ENCODE measurements at regions not wholly inside any gene's neighbourhood (a gene's known extent, or its start where the extent isn't known, plus 50 kb on each side); places are given as distances from the start of the nearest gene placed in this dataset.
"Not testable (repeated sequence)": the region's sequence is repeated elsewhere in the genome, so short reads cannot be mapped to it uniquely, and the experiment has no call there.

DNA sequence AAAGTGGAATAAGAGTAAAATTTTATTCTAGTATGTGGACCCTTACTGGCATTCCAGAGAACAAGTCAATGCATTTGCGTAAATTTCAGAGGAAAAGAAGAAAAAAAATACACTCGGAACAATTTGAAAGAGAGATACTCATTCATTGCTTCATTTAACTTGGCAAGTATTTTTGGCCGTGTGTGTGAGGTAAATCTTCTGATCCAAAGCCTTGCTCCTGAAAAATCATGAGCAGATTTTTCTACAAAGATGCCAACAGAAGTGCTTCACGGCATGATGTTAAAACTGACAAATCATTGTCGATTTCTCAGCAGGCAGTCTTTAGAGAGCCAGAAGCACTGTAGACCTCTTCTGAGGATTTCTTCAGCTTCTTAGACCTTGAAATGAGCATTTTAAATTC is 194.0 kb downstream of the COX18 start:
- no peak for TF ChIP-seq EZH2phosphoT487 (conservative IDR thresholded peaks at IDR 0.05; ENCODE audit: low read length)
- TF ChIP-seq, protein P1, sequence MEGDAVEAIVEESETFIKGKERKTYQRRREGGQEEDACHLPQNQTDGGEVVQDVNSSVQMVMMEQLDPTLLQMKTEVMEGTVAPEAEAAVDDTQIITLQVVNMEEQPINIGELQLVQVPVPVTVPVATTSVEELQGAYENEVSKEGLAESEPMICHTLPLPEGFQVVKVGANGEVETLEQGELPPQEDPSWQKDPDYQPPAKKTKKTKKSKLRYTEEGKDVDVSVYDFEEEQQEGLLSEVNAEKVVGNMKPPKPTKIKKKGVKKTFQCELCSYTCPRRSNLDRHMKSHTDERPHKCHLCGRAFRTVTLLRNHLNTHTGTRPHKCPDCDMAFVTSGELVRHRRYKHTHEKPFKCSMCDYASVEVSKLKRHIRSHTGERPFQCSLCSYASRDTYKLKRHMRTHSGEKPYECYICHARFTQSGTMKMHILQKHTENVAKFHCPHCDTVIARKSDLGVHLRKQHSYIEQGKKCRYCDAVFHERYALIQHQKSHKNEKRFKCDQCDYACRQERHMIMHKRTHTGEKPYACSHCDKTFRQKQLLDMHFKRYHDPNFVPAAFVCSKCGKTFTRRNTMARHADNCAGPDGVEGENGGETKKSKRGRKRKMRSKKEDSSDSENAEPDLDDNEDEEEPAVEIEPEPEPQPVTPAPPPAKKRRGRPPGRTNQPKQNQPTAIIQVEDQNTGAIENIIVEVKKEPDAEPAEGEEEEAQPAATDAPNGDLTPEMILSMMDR (IDR thresholded peaks at IDR 0.05; ENCODE audit: insufficient read depth, low read length, poor library complexity, severe bottlenecking): no peak
- no peaks in the 10 kb centered on the region for H3F3A ChIP-seq (ENCODE audit: insufficient read depth)
- H3K9ac ChIP-seq (ENCODE audit: low read length): no peak overlapping the region
- H3K4me3 ChIP-seq (ENCODE audit: insufficient read depth, low read length, poor library complexity, severe bottlenecking): no peak overlapping the region
- H3K79me2 ChIP-seq (ENCODE audit: insufficient read depth, low read length): no peaks in the 10 kb centered on the region
- H4K20me1 ChIP-seq (ENCODE audit: low read depth, low read length): no peaks in the 10 kb centered on the region
- H3K36me3 ChIP-seq (ENCODE audit: low read length): no peaks in the 10 kb centered on the region
- no peak overlapping the region for H3K4me2 ChIP-seq (ENCODE audit: low read depth, low read length, poor library complexity, severe bottlenecking)
- no peaks in the 10 kb centered on the region for H3K27me3 ChIP-seq (ENCODE audit: low read length)
- H3K9me3 ChIP-seq (ENCODE audit: insufficient read depth, low read length): no peaks in the 10 kb centered on the region
- H3K27ac ChIP-seq (ENCODE audit: low read depth, low read length): no peak overlapping the region
- no peaks in the 10 kb centered on the region for H3K9me2 ChIP-seq (replicated peaks; ENCODE audit: insufficient read depth, low read length)
- no peak overlapping the region for H2AFZ ChIP-seq (ENCODE audit: low read depth, low read length, severe bottlenecking)

DNA sequence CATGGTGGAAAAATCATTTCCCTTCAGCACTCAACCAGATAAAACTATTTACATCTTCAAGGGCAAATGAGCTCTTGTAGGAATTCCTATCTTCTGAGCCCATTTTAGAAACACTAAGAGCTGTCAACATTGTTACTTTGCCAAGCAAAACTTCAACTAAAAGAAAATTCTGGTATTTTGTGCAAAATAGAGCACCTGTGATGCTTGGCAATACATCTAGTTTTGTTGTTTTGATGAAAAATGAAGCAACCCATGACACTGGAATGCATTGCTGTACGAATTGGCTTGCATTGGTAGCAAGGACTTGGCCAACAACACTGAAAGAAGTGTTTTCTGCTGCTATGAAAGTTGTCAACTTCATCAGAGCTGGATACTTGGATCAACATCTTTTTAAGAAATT is 194.4 kb downstream of the COX18 start:
- no peak overlapping the region for H3K4me2 ChIP-seq (ENCODE audit: low read depth, low read length, poor library complexity, severe bottlenecking)
- H3K9ac ChIP-seq (ENCODE audit: low read length): no peak overlapping the region
- no peak overlapping the region for H3K27ac ChIP-seq (ENCODE audit: low read depth, low read length)
- H3K4me3 ChIP-seq (ENCODE audit: insufficient read depth, low read length, poor library complexity, severe bottlenecking): no peak overlapping the region
- no peaks in the 10 kb centered on the region for H3K36me3 ChIP-seq (ENCODE audit: low read length)
- H3K9me2 ChIP-seq (replicated peaks; ENCODE audit: insufficient read depth, low read length): no peaks in the 10 kb centered on the region
- TF ChIP-seq, protein P1 (IDR thresholded peaks at IDR 0.05; ENCODE audit: insufficient read depth, low read length, poor library complexity, severe bottlenecking): no peak
- TF ChIP-seq EZH2phosphoT487 (conservative IDR thresholded peaks at IDR 0.05; ENCODE audit: low read length): no peak
- H4K20me1 ChIP-seq (ENCODE audit: low read depth, low read length): no peaks in the 10 kb centered on the region
- no peaks in the 10 kb centered on the region for H3K79me2 ChIP-seq (ENCODE audit: insufficient read depth, low read length)
- no peaks in the 10 kb centered on the region for H3F3A ChIP-seq (ENCODE audit: insufficient read depth)
- H3K9me3 ChIP-seq (ENCODE audit: insufficient read depth, low read length): no peaks in the 10 kb centered on the region
- H3K27me3 ChIP-seq (ENCODE audit: low read length): no peaks in the 10 kb centered on the region
- H2AFZ ChIP-seq (ENCODE audit: low read depth, low read length, severe bottlenecking): no peak overlapping the region

DNA sequence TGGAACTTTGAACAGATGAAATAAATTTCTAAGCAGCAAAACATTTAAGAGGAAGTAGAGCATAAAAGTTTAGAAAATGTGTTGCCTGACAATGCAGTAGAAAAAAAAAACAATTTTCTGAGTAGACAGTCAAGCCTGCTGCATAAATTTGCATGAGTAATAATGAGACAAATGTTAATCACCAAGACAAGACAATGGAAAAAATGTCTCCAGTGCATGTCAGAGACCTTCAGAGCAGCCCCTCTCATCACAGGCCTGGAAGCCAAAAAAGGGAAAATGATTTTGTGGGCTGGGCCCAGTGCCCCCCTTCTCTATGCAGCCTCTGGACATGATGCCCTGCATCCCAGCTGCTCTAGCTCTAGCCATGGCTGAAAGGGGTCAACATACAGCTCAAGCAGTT is 204.6 kb downstream of the COX18 start:
- H3K9me2 ChIP-seq (replicated peaks; ENCODE audit: insufficient read depth, low read length): no peaks in the 10 kb centered on the region
- H3K79me2 ChIP-seq (ENCODE audit: insufficient read depth, low read length): no peaks in the 10 kb centered on the region
- no peak overlapping the region for H3K9ac ChIP-seq (ENCODE audit: low read length)
- no peak overlapping the region for H2AFZ ChIP-seq (ENCODE audit: low read depth, low read length, severe bottlenecking)
- no peaks in the 10 kb centered on the region for H3K27me3 ChIP-seq (ENCODE audit: low read length)
- H4K20me1 ChIP-seq (ENCODE audit: low read depth, low read length): no peaks in the 10 kb centered on the region
- TF ChIP-seq, protein P1 (IDR thresholded peaks at IDR 0.05; ENCODE audit: insufficient read depth, low read length, poor library complexity, severe bottlenecking): no peak
- TF ChIP-seq EZH2phosphoT487 (conservative IDR thresholded peaks at IDR 0.05; ENCODE audit: low read length): no peak
- H3K36me3 ChIP-seq (ENCODE audit: low read length): no peaks in the 10 kb centered on the region
- H3K27ac ChIP-seq (ENCODE audit: low read depth, low read length): no peak overlapping the region
- H3K4me3 ChIP-seq (ENCODE audit: insufficient read depth, low read length, poor library complexity, severe bottlenecking): no peak overlapping the region
- no peaks in the 10 kb centered on the region for H3K9me3 ChIP-seq (ENCODE audit: insufficient read depth, low read length)
- H3F3A ChIP-seq (ENCODE audit: insufficient read depth): no peaks in the 10 kb centered on the region
- no peak overlapping the region for H3K4me2 ChIP-seq (ENCODE audit: low read depth, low read length, poor library complexity, severe bottlenecking)

DNA sequence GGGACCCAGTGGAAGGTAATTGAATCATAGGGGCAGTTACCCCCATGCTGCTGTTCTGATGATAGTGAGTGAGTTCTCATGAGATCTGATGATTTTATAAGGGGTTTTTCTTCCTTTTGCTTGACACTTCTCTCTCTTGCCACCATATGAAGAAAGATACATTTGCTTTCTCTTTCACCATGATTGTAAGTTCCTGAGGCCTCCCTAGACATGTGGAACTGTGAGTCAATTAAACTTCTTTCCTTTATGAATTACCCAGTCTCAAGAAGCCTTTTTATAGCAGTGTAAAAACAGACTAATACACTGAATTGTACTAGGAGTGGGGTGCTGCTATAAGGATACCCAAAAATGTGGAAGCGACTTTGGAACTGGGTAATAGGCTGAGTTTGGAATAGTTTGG is 205.2 kb downstream of the COX18 start:
- H3K36me3 ChIP-seq (ENCODE audit: low read length); H3K4me3 ChIP-seq (ENCODE audit: insufficient read depth, low read length, poor library complexity, severe bottlenecking); H3K79me2 ChIP-seq (ENCODE audit: insufficient read depth, low read length); H2AFZ ChIP-seq (ENCODE audit: low read depth, low read length, severe bottlenecking); H3K9me2 ChIP-seq (replicated peaks; ENCODE audit: insufficient read depth, low read length); H3K9me3 ChIP-seq (ENCODE audit: insufficient read depth, low read length); H3K27ac ChIP-seq (ENCODE audit: low read depth, low read length); H3K4me2 ChIP-seq (ENCODE audit: low read depth, low read length, poor library complexity, severe bottlenecking); H4K20me1 ChIP-seq (ENCODE audit: low read depth, low read length); H3F3A ChIP-seq (ENCODE audit: insufficient read depth); H3K27me3 ChIP-seq (ENCODE audit: low read length); H3K9ac ChIP-seq (ENCODE audit: low read length): not testable (repeated sequence)

All from SU-DHL-6 (cell line).